ENCODE measurements at regions not wholly inside any gene's neighbourhood (a gene's known extent, or its start where the extent isn't known, plus 50 kb on each side); places are given as distances from the start of the nearest gene placed in this dataset.

DNA sequence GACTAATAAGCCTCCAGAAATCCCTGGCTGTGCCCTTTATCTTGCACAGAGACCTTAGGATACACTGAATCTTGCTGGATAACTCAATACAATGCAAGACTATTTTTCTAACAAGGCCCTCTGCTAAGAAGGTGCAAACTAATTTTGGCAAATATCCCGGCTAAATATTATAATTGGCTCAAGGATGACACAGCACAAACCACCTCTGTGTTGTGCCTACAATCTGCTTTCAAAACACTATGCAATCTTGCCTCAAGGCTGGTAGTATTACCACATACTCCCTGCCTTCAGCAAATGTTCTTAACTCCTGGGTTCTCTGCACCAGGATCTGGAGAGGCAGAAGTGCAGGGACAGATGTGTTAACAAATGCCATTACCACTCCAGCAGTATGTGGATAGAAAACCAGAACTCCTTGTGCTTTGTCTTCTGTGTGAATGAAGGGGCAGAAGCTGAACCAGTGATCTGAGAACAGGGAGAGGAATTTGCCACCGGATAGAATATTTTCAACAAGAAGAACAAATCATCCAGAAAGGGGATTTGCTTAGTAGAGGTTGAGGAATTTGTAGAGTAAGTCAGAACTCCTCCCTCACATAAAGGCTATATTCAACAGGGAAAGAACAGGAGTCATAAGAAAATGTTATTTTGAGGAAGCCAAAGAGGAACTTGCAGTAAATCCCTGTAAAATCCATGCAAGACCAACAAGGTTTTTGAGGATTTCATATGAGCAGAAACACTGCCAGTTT, 74.1 kb upstream of the SLC4A11 start:
- TF ChIP-seq, protein P1, sequence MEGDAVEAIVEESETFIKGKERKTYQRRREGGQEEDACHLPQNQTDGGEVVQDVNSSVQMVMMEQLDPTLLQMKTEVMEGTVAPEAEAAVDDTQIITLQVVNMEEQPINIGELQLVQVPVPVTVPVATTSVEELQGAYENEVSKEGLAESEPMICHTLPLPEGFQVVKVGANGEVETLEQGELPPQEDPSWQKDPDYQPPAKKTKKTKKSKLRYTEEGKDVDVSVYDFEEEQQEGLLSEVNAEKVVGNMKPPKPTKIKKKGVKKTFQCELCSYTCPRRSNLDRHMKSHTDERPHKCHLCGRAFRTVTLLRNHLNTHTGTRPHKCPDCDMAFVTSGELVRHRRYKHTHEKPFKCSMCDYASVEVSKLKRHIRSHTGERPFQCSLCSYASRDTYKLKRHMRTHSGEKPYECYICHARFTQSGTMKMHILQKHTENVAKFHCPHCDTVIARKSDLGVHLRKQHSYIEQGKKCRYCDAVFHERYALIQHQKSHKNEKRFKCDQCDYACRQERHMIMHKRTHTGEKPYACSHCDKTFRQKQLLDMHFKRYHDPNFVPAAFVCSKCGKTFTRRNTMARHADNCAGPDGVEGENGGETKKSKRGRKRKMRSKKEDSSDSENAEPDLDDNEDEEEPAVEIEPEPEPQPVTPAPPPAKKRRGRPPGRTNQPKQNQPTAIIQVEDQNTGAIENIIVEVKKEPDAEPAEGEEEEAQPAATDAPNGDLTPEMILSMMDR (IDR thresholded peaks at IDR 0.05; ENCODE audit: low read depth, low read length, missing control alignments), result no peak
- no peak overlapping the region for H3K4me3 ChIP-seq (replicated peaks; ENCODE audit: low read depth, low read length)
- DNase-seq (ENCODE audit: extremely low read depth, low read depth), result no peak

DNA sequence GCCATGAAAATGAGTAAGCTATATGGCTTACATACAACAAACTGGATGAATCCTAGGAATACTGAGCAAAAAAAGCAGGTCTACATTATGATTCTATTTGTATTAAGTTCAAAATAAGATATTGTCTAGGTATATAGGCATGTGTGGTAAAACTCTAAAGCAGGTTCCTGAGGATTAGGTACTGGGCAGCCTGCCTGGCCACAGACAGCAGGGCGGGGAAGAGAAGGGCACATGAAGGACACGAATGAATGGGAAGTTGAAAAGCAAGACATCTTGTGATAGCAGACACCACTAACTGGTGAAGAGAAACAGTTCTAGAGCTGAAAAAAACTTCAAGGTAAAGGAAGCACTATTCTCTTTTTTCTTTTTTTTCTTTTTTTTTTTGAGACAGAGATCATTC, 72.6 kb upstream of the SLC4A11 start:
- no peak overlapping the region for H3K4me3 ChIP-seq (replicated peaks; ENCODE audit: low read depth, low read length)
- TF ChIP-seq, protein P1 (IDR thresholded peaks at IDR 0.05; ENCODE audit: low read depth, low read length, missing control alignments), result no peak
- DNase-seq (ENCODE audit: extremely low read depth, low read depth), result no peak

- TF ChIP-seq, protein P1 (IDR thresholded peaks at IDR 0.05; ENCODE audit: low read depth, low read length, missing control alignments), result no peak
- DNase-seq (ENCODE audit: extremely low read depth, low read depth), result no peak
- H3K4me3 ChIP-seq (replicated peaks; ENCODE audit: low read depth, low read length), result no peak overlapping the region
Measured at GRCh38 chr20:3309226-3309625, 70.2 kb upstream of the SLC4A11 start.

DNA sequence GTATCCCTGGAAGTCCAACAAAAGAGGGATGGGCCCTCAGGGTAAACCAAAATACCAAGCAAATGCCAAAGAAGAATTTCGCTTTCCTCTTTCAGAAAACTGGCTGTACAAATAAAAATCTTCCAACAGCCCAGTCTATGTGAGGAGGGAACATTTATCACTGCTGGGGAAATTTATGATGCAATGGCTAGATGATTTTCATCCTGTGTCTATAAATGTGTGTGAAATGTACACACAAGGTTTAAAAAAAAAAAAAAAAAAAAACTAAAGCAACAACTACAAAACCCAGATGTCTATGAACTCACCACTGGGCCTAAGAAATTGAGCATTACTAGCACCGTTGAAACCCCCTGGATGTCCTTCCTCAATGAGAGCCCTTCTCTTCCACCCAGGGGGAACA, 68.7 kb upstream of the SLC4A11 start:
- H3K4me3 ChIP-seq (replicated peaks; ENCODE audit: low read depth, low read length), result no peak overlapping the region
- TF ChIP-seq, protein P1 (IDR thresholded peaks at IDR 0.05; ENCODE audit: low read depth, low read length, missing control alignments), result no peak
- no peak for DNase-seq (ENCODE audit: extremely low read depth, low read depth)

- TF ChIP-seq, protein P1 (IDR thresholded peaks at IDR 0.05; ENCODE audit: low read depth, low read length, missing control alignments), result no peak
- H3K4me3 ChIP-seq (replicated peaks; ENCODE audit: low read depth, low read length), result no peak overlapping the region
- no peak for DNase-seq (ENCODE audit: extremely low read depth, low read depth)
Measured at GRCh38 chr20:3307078-3307477, 68.1 kb upstream of the SLC4A11 start.

DNA sequence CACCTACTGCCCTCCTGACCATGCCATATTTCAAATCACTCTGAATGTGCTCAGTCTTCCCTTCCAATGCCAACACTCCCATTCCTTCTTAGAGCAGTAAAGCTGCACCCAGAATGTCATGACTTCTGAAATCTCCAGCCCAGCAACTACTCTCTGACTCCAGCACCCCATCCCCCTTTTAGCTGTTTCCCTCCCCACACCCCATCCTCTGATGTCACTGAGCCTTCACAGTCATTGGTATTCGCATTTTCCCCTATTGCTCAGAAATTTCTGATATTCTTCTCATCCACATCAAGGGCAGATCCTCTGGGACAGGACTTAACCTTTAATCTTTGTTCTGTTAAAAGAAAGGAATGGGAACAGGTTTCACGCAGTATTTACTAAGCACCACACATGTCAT, 67.1 kb upstream of the SLC4A11 start:
- no peak for DNase-seq (ENCODE audit: extremely low read depth, low read depth)
- no peak overlapping the region for H3K4me3 ChIP-seq (replicated peaks; ENCODE audit: low read depth, low read length)
- TF ChIP-seq, protein P1 (IDR thresholded peaks at IDR 0.05; ENCODE audit: low read depth, low read length, missing control alignments), result no peak

- no peak overlapping the region for H3K4me3 ChIP-seq (replicated peaks; ENCODE audit: low read depth, low read length)
- no peak for DNase-seq (ENCODE audit: extremely low read depth, low read depth)
- TF ChIP-seq, protein P1 (IDR thresholded peaks at IDR 0.05; ENCODE audit: low read depth, low read length, missing control alignments), result no peak
Measured at GRCh38 chr20:3304456-3304855, 65.5 kb upstream of the SLC4A11 start.

Measured in HFF-Myc (cell line).